NCI-H1092 treated with DMSO at 0.1 percent for 48 hours (cell line): ENCODE measurements at regions not wholly inside any gene's neighbourhood (a gene's known extent, or its start where the extent isn't known, plus 50 kb on each side); places are given as distances from the start of the nearest gene placed in this dataset.
"Not testable (repeated sequence)": the region's sequence is repeated elsewhere in the genome, so short reads cannot be mapped to it uniquely, and the experiment has no call there.

Experiments used
- DNase-seq: peaks from one replicate; lab custom pipeline; 2025; lab: John Stamatoyannopoulos, UW

DNA sequence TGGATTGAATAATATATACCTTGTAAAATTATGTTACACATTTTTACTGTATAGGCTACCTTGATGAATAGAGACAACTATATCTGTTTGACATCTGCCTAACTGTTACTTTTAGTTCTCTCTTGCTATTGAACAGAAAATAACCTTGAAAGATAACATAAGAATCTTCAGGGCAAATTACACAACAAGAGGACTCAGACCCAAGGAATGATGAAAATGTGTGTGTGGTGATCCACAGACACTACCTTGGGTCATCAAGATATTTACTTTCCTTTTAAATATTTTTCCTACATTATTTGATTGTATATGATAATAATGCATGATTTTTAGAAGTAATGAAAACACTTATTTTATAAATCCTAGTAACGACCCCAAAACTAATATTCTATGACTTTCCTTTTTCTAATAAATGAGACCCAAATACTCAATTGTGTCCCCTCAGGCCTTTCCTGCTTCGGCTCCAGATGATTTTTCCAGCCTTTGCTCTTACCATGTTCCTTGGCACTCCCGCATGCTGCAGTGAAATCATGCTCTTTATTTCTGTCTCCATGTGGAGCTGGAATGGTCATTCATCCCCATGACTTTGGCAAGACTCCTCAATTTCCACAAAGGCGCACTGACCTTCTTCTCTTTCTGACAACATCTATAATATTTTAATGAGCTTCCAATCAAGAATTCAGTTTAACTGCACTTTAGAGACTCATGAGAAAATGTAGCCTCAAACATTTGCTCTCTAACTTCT is 187.6 kb downstream of the EPM2A start:
- DNase-seq, result no peak

DNA sequence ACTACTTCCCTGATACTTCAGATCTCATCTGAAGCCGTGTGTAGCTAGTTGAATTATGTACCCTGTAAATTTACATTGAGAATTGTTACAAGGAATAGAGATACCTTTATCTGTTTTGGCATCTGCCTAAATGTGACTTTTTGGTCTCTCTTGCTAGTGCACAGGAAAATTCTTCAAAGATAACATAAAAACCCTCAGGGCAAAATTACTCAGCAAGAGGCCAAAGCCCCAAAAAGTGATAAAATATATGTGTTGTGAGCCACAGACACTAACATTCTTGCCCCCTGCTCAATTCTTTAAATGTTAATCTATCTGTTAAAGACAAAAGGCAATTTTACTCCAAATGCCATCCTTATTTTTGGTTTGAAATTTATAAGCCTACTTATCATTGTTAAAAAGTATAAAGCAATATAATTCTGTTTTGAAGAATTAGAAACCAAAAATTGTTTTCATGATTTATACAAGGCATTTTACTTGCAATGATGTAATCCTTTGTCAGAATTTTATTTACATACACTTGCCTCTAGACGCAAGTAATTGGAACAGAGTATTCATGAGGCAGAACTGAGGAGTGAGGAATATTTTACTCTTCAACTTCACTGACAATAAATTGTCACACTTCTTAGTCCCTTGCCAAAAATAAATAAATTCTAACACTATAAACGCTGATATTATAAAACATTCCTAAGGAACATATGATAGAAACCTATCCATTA is 186.2 kb downstream of the EPM2A start:
- DNase-seq, result no peak

- DNase-seq, result no peak
Observed at GRCh38 chr6:145551164-145551563, 184.2 kb downstream of the EPM2A start.

DNA sequence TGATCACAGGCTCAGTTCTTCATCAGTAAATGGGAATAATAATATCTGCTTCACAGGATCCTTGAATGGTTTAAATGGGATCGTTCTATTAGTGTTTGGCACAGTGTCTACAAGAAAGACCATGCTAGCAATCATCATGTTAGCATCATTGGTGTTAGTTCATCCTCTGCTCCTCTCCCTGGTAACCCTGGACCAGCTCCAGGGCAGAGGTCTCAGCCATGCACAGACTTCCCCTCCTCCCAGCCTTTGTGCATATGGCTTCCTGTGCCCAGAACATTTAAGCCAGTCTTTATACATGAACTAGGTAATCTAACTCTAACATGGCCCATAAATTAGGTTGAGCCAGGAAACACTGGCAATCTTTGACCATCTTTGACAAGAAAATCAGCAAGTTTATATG is 180.2 kb downstream of the EPM2A start:
- DNase-seq, result no peak

DNA sequence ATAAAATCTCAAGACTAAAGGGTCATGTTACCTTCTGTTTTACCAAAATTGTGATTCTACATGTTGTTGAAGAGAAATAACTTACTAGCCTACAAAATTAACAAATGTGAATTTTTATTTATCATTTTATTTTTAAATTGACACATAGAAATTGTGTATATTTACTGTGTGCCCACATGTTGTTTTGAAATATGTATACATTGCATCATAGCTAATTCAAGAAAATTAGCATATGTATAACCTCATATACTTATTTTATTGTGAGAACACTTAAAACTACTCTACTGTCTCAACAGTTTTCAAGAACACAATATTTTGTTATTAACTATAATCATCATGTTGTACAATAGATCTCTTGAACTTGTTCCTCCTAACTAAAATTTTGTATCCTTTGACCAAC is 177.8 kb downstream of the EPM2A start:
- no peak for DNase-seq

DNA sequence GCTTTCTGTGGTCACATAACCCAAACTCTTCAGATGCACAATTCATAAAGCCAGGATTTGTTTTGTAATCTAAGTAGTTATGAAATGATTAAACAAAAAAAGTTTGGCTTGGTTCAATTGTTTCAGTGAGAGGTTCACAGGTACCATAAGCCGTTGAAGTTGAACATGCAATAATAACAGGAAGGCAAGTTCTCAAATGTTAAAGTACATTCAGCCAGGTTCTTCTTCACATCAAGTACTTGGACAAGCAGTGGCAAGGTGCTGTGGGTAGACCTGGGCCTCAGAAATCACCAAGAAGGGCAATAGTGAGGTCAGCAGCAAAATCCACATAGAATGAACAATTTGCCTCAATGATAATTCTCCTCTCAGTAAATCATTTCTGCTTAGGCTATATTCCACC is 175.5 kb downstream of the EPM2A start:
- no peak for DNase-seq

GRCh38 chr6:145561095-145562072 is 173.9 kb downstream of the EPM2A start:
- DNase-seq, result no peak

- no peak for DNase-seq
Observed at GRCh38 chr6:145562771-145563615, 172.3 kb downstream of the EPM2A start.

DNA sequence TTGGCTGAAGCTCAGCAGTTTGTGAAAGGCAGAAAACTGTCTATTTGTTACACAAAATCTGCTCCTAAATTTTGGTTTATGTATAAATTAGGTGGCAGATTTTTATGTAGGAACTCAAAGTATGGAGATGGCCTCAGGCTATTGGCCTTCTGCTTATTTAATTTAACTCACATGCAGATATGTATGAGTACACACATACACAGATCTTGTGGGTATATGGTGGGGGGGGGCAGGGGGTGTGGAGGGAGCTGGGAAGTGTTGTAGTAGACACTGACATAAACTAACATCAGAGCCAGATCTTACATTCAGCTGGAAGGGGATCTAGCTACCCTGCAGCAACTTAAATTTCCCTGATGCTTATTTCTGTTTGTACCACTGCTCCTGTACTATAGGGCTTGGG is 170.8 kb downstream of the EPM2A start:
- no peak for DNase-seq

- no peak for DNase-seq
Observed at GRCh38 chr6:145567684-145568252, 167.6 kb downstream of the EPM2A start.

DNA sequence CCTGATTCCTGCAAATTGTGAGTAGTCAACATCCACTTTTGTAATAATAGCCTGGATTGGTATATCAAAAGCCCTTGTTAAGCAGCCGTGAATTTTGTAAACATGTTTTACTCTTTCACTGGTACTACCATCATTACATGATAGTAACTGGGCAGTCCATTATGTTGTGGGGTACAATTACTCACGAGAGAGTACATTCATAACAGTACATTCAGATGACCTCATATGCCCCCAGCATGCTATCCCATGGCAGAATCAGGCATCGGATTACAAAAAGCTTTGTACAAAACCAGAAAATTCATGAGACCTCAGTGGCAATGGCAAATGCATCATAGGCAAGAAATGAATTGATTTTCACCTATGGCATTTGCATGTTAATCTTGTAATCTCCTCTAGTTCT is 166.2 kb downstream of the EPM2A start:
- no peak for DNase-seq

DNA sequence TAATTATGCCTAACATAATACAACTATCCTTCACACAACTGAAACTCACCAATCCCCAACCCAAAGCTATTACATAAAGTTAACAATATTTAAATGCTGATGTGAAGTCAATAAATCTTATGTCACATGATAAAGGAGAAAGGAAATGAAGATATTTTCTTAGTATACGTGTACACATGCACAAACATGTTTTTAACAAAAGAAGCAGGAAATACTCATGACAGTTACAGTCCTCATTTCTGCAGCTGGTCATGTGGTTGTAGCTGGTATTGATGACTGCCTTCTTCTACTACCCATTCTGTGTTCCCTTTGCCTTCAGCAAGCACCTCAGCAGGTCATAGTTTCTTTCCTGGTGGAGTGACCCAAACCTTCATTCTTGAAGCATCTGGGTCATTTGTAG is 165.0 kb downstream of the EPM2A start:
- DNase-seq, result not testable (repeated sequence)

GRCh38 chr6:145574269-145574668 is 161.1 kb downstream of the EPM2A start:
- DNase-seq, result not testable (repeated sequence)
